ENCODE measurements at regions not wholly inside any gene's neighbourhood (a gene's known extent, or its start where the extent isn't known, plus 50 kb on each side); places are given as distances from the start of the nearest gene placed in this dataset.
A peak's percentile ranks its signal among the peaks of the same experiment; 100 is the strongest.

DNA sequence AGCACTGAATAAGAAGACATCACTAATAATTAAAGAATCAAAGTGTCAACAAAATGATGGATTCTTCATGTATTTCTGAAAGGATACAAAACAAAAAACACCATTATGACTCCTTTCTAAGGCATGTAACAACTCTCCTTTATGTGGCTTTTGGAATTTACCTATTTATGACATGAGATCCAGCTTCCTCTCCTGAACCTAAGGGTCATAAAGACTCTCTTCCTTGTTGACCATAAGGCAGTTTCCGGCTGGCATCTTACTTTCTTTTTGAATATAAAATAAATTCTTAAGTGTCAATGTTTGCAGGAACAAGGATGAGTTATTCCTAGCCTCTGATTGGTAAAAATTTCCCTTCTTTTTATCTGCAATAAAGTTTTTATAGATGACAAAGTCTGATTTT is 111.1 kb upstream of the GRPR start:
- H3K27ac Mint-ChIP-seq, result no peak overlapping the region
- H3K9me3 Mint-ChIP-seq, result no peaks in the 10 kb centered on the region
- peaks cover 1% of the 10 kb centered on the region for H3K27me3 Mint-ChIP-seq
- H3K4me3 Mint-ChIP-seq, result no peak overlapping the region
- no peaks in the 10 kb centered on the region for H3K4me1 Mint-ChIP-seq
- H3K36me3 Mint-ChIP-seq, result peaks cover 1% of the 10 kb centered on the region

DNA sequence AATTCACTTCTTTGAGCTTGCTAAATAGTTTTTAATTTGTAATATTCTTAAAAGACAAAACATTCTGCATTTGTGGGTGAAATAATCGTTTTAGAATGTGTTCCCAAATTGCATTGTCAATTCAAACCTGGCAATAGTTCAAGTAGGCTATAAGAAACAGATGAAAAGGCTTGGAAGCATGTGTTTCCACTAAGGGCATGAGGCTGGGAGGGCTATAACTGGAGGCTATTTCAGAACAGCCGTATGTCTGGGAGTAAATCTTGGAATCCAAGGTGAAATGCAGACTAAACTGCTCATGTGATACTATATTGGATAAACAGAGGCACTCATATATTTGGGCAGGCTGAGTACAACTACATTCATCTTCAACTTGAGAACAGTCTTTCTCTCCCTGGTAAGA is 117.4 kb upstream of the GRPR start:
- Mint-ChIP-seq H3K4me1 (no peaks in the 10 kb centered on the region), H3K9me3 (no peaks in the 10 kb centered on the region), H3K27ac (no peak overlapping the region), H3K27me3 (peaks cover 7% of the 10 kb centered on the region), H3K36me3 (peaks cover 3% of the 10 kb centered on the region), H3K4me3 (no peak overlapping the region)

DNA sequence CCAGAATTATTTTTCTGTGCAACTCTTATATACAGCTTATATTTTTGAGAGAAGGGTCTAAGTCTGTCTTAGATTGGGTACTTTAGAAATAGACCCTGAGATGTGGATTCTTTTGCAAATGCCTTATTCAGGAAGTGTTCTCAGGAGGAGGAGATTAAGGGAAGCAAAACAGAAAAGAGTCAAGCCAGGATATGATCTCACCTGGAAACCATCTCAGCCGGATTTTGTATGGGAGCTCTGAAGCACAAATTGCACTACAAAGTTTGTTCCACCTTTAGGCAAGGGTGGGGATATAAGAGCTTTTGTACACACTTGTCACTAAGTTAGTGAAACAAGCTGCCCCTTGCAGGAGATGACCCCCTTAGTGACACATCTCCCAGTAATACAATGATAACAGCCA is 121.2 kb upstream of the GRPR start:
- Mint-ChIP-seq H3K36me3 (peaks cover 2% of the 10 kb centered on the region), H3K4me3 (no peak overlapping the region), H3K27me3 (peaks cover 8% of the 10 kb centered on the region), H3K4me1 (peaks cover 0 to 8% (median 5%) of the 10 kb centered on the region in 3 donors), H3K27ac (no peak overlapping the region), H3K9me3 (peaks cover 0 to 1% (median 0%) of the 10 kb centered on the region in 3 donors)

DNA sequence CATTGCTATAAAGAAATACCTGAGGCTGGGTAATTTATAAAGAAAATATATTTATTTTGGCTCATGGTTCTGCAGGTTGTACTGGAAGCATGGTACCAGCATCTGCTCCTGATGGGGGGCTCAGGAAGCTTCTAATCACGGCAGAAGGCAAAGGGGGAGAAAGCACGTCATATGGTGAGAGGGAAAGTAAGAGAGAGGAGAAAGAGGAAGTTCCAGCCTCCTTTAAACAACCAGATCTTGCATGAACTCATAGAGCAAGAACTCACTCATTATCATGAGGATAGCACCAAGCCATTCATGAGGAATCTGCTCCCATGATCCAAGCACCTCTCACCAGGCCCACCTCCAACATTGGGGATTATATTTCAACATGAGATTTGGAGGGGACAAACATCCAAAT is 125.0 kb upstream of the GRPR start:
- Mint-ChIP-seq H3K9me3 (peaks cover 0 to 6% (median 6%) of the 10 kb centered on the region in 3 donors), H3K4me1 (peaks cover 0 to 8% (median 5%) of the 10 kb centered on the region in 3 donors), H3K4me3 (peak overlapping the region in 2 of 4 donors; percentile 30 to 73)

DNA sequence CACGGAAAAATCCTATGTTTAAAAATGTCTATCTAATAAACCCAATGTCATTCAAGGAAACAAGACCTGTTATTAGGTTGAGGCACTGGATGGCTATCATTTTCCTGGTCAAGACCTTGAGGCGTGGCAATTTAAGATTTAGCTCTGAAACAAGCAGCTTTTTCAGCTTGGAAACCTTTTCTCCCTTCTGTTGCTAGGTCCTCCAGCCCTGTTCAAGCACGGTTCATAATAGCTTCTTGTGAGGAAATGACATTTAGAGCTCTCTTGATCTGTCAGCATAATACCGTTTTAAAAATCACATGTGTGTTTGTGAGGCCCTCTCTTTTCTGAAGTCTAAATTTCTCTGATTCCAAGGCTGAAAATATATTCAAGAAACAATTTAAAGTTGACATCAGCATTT is 133.6 kb upstream of the GRPR start:
- H3K36me3 Mint-ChIP-seq, result peaks cover 4% of the 10 kb centered on the region
- peaks cover 8 to 18% (median 16%) of the 10 kb centered on the region in 3 donors for H3K4me1 Mint-ChIP-seq
- H3K9me3 Mint-ChIP-seq, result peaks cover 0 to 3% (median under 1%) of the 10 kb centered on the region in 3 donors
- peaks cover 8% of the 10 kb centered on the region for H3K27me3 Mint-ChIP-seq
- no peak overlapping the region for H3K27ac Mint-ChIP-seq
- H3K4me3 Mint-ChIP-seq, result no peak overlapping the region

More for the DNA sequence above, 125.0 kb upstream of the GRPR start:
- Mint-ChIP-seq H3K36me3 (peaks cover 8% of the 10 kb centered on the region), H3K27me3 (peaks cover 10% of the 10 kb centered on the region), H3K27ac (no peak overlapping the region)

DNA sequence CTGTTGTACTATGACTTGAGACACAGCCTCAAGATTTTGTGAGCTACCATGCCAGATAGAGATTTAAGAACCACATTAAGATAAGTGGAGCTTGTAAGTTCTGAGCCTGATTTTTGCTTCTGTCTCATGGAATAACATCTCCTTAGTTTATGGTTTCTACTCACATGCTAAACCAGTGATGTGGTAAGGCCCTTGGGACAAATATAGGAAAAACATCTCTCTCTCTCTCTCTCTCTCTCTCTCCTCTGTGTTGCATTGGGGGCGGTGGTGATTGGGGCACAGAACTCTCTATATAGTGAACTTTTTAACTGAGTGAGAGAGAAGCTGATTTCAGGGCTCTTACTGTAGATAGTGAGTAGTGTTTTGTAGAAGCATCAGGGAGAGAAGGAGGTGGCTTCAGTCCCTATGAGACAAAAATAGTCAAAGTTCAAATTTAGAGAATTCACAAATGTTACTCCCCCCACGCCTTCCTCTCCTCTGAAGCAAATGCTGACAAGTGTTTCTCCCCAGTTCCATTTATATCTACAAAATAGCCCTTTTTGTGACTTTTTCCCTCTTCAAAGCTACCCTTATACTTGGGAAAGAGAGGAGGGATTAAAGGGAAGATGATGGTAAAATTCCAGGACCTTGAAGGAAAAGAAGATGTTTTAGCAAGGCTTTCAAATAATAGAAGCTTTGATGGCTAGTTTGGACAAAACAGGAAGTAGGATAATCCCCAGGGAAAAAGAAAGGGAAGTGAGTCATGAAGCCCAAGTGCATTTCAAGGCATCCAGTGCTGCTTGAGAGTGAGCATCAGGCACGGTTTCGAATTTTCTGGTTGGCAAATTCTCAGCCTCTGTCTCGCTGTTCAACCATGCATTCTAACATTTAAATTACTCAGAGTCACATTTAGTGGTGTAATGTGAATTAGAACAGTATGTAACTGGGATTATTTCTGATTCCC is 134.3 kb upstream of the AP1S2 start:
- Mint-ChIP-seq H3K27ac (no peak overlapping the region), H3K4me3 (no peak overlapping the region), H3K4me1 (peaks cover 8 to 18% (median 16%) of the 10 kb centered on the region in 3 donors), H3K36me3 (no peaks in the 10 kb centered on the region), H3K9me3 (no peaks in the 10 kb centered on the region), H3K27me3 (peaks cover 3% of the 10 kb centered on the region)

DNA sequence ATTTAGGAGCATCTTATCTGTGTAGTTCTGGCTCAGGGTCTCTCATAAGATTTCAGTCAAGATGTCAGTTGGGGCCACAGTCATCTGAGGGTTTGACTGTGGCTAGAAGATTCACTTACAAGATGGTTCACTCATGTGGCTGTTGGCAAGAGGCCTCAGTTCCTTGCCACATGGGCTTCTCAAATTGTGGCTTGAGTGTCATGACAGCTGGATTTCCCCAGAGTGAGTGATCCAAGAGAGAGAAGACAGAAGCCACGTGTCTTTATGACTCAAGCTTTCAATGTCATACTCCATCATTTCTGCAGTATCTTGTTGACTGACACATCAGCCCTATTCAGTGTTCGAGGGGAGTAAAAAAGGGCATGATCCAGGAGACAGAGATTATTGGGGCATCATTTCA is 131.3 kb upstream of the AP1S2 start:
- H3K36me3 Mint-ChIP-seq, result no peaks in the 10 kb centered on the region
- H3K27me3 Mint-ChIP-seq, result peaks cover 4% of the 10 kb centered on the region
- no peak overlapping the region for H3K27ac Mint-ChIP-seq
- H3K9me3 Mint-ChIP-seq, result no peaks in the 10 kb centered on the region
- peaks cover 7 to 18% (median 16%) of the 10 kb centered on the region in 3 donors for H3K4me1 Mint-ChIP-seq
- H3K4me3 Mint-ChIP-seq, result no peak overlapping the region

DNA sequence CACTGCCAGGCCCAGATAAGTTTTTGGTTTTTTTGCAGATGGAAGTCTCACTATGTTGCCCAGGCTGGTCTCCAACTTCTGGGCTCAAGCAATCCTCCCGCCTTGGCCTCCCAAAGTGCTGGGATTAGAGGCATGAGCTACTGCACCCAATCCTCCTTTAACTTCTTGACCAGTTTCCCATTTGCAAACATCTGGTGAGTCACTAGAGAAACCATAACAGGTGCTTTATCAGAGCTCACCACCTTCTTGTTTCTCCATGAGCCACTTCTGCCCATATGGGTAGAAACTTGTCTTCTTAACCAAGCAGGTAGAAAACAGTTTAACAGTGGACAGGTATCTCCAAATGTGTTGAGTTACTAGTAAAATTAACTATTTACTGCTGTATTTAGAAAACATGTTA is 128.4 kb upstream of the AP1S2 start:
- H3K4me1 Mint-ChIP-seq, result peaks cover 0 to 5% (median 2%) of the 10 kb centered on the region in 3 donors
- no peaks in the 10 kb centered on the region for H3K36me3 Mint-ChIP-seq
- H3K4me3 Mint-ChIP-seq, result no peak overlapping the region
- no peaks in the 10 kb centered on the region for H3K9me3 Mint-ChIP-seq
- no peak overlapping the region for H3K27ac Mint-ChIP-seq
- peaks cover 2% of the 10 kb centered on the region for H3K27me3 Mint-ChIP-seq

DNA sequence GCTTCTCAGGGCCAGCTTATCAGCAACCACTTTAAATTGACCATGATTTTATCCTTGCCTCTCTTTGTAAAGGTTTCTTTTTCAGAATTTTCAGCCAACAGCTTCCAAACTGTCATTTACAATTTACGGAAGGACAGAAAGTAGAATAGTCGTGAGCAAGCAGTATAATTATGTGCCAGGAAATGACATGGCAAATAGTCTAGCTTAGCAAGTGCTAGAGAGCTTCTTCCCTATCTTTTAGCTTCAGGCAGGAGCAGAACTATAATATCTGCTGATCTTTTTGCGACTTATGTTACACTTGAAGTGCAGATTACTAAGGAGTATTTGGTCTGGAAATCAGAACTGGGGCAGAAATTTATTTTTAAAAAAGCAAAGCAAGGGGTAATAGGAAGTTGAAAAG is 123.0 kb upstream of the AP1S2 start:
- Mint-ChIP-seq H3K27ac (no peak overlapping the region), H3K9me3 (no peaks in the 10 kb centered on the region), H3K4me3 (no peak overlapping the region), H3K27me3 (peaks cover 3% of the 10 kb centered on the region), H3K36me3 (no peaks in the 10 kb centered on the region), H3K4me1 (peaks cover 0 to 4% (median 0%) of the 10 kb centered on the region in 3 donors)

DNA sequence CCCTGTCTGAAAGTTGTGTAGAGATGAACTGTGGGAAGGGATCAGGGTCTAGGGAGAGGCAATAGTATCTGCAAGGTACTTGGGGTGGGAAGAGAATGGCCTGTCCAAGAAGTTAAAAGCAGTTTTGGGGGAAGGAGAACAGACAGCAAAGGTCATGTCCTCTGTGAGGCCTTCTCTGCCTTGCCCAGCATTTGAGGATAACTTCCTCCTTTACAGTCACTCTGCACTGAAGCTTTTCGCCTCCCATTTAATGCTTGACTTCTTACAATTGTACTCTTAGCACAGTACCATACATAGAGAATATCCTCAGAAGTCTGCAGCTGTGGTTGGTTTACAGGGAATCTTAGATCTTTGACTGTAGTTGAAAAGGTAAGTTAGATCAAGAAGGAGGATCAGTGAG is 121.8 kb upstream of the AP1S2 start:
- peaks cover 0 to 4% (median 0%) of the 10 kb centered on the region in 3 donors for H3K4me1 Mint-ChIP-seq
- peaks cover 1% of the 10 kb centered on the region for H3K27me3 Mint-ChIP-seq
- no peaks in the 10 kb centered on the region for H3K36me3 Mint-ChIP-seq
- no peak overlapping the region for H3K27ac Mint-ChIP-seq
- no peak overlapping the region for H3K4me3 Mint-ChIP-seq
- H3K9me3 Mint-ChIP-seq, result no peaks in the 10 kb centered on the region

DNA sequence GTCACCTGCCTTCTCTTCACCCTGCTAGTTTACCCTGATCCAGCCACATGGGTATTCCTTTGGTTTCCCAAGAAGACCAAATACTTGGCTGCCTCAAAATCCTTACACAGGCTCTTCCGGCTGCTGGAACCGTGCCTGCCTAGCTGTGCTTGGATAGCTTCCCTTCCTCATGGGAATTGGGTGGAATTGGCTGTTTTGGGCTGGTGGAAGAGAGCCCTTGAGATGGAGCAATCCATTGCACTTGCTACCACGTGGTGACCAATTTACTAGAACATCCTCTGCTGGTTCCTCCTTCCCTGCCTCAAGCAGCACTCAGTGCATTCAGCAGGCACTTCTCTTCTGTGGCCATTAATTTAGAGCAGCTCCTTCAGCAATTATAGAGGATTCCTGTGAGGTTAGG is 119.3 kb upstream of the AP1S2 start:
- no peak overlapping the region for H3K4me3 Mint-ChIP-seq
- H3K27ac Mint-ChIP-seq, result no peak overlapping the region
- H3K27me3 Mint-ChIP-seq, result peaks cover 2% of the 10 kb centered on the region
- no peaks in the 10 kb centered on the region for H3K36me3 Mint-ChIP-seq
- H3K9me3 Mint-ChIP-seq, result no peaks in the 10 kb centered on the region
- peaks cover 0 to 4% (median 0%) of the 10 kb centered on the region in 3 donors for H3K4me1 Mint-ChIP-seq

DNA sequence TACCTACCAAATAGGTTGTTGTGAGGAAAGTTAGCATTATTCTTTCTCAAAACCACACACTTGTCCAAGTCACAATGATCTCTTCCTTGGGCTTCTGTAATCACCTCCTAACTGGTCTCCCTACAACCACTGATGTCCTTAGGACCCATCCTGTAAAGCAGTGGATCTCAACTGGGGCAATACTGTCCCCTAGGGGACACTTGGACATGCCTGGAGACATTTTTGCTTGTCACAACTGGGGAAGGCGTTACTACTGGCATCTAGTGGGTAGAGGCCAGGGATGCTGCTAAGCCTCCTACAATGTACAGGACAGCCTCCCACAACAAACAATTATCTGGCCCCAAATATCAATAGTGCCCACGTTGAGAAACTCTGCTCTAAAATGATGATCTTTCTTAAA is 118.7 kb upstream of the AP1S2 start:
- H3K4me3 Mint-ChIP-seq, result no peak overlapping the region
- peaks cover 0 to 4% (median 0%) of the 10 kb centered on the region in 3 donors for H3K4me1 Mint-ChIP-seq
- H3K27ac Mint-ChIP-seq, result no peak overlapping the region
- peaks cover 2% of the 10 kb centered on the region for H3K27me3 Mint-ChIP-seq
- no peaks in the 10 kb centered on the region for H3K9me3 Mint-ChIP-seq
- H3K36me3 Mint-ChIP-seq, result no peaks in the 10 kb centered on the region

DNA sequence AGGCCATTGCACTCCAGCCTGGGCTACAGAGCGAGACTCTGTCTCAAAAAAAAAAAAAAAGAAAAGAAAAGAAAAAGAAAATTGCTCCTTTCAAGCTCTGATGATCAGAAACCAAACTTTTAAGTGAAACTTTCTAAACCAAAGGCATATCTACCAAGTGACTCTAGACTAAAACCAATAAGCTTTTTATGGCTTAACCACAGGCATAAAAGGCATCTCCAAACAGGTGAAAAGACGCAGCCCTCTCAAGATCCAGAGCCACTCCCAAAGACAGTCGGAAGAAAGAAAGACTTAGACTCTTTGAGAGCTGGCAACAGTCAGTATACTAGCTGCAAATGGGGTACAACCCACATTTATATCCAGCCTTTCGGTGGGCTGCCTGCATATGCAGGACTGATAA is 117.1 kb upstream of the AP1S2 start:
- Mint-ChIP-seq H3K4me3 (no peak overlapping the region), H3K27ac (peak overlapping the region in 1 of 3 donors; percentile 24), H3K36me3 (no peaks in the 10 kb centered on the region), H3K27me3 (peaks cover 6% of the 10 kb centered on the region), H3K9me3 (no peaks in the 10 kb centered on the region), H3K4me1 (no peaks in the 10 kb centered on the region)

DNA sequence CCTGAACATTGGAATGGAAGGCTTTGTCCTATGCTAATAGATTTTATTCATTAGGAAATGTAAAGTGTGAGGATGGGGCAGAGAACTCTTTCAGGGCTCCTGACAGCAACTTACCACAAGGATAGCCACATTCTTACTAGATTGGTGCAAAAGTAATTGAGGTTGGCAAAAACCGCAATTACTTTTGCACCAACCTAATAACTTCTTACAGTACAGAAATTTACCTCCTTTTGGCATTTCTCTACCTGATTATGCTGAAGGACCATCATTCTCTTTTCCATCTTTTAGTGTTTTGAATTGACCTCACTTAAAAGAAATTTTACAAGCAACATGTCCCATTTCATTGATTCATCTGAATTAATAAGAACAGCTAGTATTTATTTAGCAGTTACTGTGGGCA is 109.2 kb upstream of the AP1S2 start:
- Mint-ChIP-seq H3K36me3 (no peaks in the 10 kb centered on the region), H3K27me3 (peaks cover 12% of the 10 kb centered on the region), H3K27ac (peak overlapping the region in 1 of 3 donors; percentile 21), H3K4me3 (no peak overlapping the region), H3K4me1 (peaks cover 0 to 2% (median 0%) of the 10 kb centered on the region in 3 donors), H3K9me3 (no peaks in the 10 kb centered on the region)

DNA sequence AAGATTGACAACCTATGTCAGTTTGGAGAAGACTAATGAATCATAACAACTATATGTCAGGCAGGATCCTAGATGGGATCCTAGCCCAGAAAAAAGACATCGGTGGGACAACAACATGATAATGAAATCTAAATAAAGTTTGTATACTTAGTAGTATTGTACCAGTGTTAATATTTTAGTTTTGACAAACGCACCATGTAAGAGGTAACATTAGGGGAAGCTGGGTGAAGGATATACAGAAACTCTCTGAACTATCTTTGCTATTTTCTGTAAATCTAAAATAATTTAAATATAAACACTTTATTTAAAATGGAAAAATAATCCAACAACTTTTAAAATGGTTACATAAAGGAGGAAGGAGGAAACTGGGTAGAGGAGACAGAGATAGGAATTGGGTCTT is 105.6 kb upstream of the AP1S2 start:
- no peaks in the 10 kb centered on the region for H3K4me1 Mint-ChIP-seq
- no peaks in the 10 kb centered on the region for H3K9me3 Mint-ChIP-seq
- no peak overlapping the region for H3K27ac Mint-ChIP-seq
- no peaks in the 10 kb centered on the region for H3K36me3 Mint-ChIP-seq
- H3K27me3 Mint-ChIP-seq, result peaks cover 4% of the 10 kb centered on the region
- no peak overlapping the region for H3K4me3 Mint-ChIP-seq

DNA sequence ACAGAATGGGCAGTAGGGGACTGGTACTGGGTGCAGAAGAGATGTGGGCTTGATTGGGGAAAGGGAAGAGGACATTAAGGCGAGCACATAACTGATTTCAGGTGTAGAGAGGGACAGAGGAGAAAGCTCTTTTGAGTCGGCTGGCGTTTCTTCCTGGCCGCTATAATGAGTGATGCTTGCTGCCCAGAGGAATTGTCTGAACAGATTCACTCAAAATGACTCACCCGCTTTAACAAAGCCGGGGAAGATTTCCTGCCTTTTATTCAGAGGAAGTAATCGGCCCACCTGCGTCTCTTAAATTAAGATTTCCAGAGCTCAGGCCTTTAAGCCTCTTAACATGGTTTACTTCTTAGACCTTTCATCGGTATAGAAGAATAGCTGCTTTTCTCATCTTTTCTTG is 102.1 kb upstream of the AP1S2 start:
- Mint-ChIP-seq H3K36me3 (no peaks in the 10 kb centered on the region), H3K27ac (no peak overlapping the region), H3K9me3 (no peaks in the 10 kb centered on the region), H3K4me1 (no peaks in the 10 kb centered on the region), H3K4me3 (no peak overlapping the region), H3K27me3 (peaks cover 2% of the 10 kb centered on the region)

Measured in IgD-negative memory B cell (primary cell).